Body of pancreas (tissue), 4 donors: ENCODE measurements at regions not wholly inside any gene's neighbourhood (a gene's known extent, or its start where the extent isn't known, plus 50 kb on each side); places are given as distances from the start of the nearest gene placed in this dataset.

Experiments
- POLR2A ChIP-seq, 3 donors: fragments of 450-650 bp; IDR thresholded peaks; one replicate each; pipeline ENCODE4 v1.6.1; 2016; ENCODE audit warnings: antibody characterized with exemption in 3 of 3, mild to moderate bottlenecking in 2 of 3
- TF ChIP-seq, protein P1 (sequence below), 7 experiments: fragments of 450-650 bp in 4 of 7; fragments of 200-600 bp in 3 of 7; sonication (generic) in 3 of 7; IDR thresholded peaks; one replicate each; pipeline ENCODE4 v1.5.1; 2016 to 2019; ENCODE audit warnings: antibody characterized with exemption in 7 of 7

DNA sequence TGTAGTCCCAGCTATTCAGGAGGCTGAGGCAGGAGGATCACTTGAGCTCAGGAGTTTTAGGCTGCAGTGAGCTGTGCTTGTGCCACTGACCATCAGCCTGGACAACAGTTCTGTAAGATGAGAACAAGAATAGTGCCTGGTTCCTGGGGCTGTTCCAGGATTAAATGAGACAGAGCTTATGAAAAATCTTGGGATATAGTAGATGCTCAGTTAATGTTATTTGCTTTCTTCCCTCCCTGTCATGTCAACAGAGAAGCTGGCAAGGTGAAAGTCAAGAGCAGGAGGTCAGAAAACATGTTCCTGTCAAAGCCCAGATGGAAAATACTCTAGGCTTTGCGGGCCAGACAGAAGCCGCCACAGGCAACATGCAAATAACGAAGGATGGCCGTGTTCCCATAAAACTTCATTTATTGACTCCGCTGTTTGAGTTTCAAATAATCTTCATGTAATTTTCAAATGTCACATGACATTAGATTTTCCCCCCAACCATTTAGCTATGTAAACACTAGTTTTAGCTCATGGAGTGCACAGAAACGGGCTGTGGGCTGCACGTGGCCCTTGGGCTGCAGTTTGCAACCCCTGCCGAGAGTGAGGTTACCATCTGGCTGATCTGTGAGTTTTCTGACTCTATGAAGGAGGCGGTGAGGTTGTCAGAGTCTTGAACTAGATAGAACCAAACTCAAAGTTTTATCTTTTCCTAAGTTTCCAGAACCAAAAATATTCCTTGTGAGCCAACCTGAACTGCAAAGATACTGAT is 63.4 kb upstream of the PMEPA1 start:
- TF ChIP-seq POLR2A (IDR thresholded peaks at IDR 0.05), result no peak
- TF ChIP-seq, protein P1, sequence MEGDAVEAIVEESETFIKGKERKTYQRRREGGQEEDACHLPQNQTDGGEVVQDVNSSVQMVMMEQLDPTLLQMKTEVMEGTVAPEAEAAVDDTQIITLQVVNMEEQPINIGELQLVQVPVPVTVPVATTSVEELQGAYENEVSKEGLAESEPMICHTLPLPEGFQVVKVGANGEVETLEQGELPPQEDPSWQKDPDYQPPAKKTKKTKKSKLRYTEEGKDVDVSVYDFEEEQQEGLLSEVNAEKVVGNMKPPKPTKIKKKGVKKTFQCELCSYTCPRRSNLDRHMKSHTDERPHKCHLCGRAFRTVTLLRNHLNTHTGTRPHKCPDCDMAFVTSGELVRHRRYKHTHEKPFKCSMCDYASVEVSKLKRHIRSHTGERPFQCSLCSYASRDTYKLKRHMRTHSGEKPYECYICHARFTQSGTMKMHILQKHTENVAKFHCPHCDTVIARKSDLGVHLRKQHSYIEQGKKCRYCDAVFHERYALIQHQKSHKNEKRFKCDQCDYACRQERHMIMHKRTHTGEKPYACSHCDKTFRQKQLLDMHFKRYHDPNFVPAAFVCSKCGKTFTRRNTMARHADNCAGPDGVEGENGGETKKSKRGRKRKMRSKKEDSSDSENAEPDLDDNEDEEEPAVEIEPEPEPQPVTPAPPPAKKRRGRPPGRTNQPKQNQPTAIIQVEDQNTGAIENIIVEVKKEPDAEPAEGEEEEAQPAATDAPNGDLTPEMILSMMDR (IDR thresholded peaks at IDR 0.05), result no peak
